ENCODE measurements at regions not wholly inside any gene's neighbourhood (a gene's known extent, or its start where the extent isn't known, plus 50 kb on each side); places are given as distances from the start of the nearest gene placed in this dataset.
"Not testable (repeated sequence)": the region's sequence is repeated elsewhere in the genome, so short reads cannot be mapped to it uniquely, and the experiment has no call there.

DNA sequence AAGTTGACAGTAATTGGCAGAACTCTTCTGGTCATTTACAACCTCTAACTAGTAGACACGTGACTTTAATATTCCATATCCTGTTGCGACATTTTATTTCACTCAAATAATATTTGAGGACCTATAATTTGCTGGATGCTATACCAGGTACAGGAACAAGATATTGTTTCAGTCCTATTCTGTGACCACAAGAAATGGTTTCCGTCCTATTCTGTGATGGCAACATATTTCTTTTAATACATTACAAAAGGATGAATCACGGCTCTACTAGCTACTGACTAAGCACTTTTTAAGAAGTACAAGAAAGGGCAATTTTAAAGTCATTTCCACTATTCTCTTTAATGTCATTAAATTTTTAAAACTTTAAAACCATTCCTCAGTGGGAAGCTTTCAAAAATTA, 400.2 kb downstream of the CNTN3 start:
- DNase-seq (ENCODE audit: low read depth), result no peak
- no peak overlapping the region for H3K4me3 ChIP-seq (ENCODE audit: low read depth, low read length)
- no peaks in the 10 kb centered on the region for H3K36me3 ChIP-seq (ENCODE audit: control insufficient read depth, insufficient read depth, low read length)
- H3K27me3 ChIP-seq (ENCODE audit: control insufficient read depth, insufficient read depth, low read length), result no peaks in the 10 kb centered on the region
- TF ChIP-seq, protein P1, sequence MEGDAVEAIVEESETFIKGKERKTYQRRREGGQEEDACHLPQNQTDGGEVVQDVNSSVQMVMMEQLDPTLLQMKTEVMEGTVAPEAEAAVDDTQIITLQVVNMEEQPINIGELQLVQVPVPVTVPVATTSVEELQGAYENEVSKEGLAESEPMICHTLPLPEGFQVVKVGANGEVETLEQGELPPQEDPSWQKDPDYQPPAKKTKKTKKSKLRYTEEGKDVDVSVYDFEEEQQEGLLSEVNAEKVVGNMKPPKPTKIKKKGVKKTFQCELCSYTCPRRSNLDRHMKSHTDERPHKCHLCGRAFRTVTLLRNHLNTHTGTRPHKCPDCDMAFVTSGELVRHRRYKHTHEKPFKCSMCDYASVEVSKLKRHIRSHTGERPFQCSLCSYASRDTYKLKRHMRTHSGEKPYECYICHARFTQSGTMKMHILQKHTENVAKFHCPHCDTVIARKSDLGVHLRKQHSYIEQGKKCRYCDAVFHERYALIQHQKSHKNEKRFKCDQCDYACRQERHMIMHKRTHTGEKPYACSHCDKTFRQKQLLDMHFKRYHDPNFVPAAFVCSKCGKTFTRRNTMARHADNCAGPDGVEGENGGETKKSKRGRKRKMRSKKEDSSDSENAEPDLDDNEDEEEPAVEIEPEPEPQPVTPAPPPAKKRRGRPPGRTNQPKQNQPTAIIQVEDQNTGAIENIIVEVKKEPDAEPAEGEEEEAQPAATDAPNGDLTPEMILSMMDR (IDR thresholded peaks at IDR 0.05; ENCODE audit: insufficient read depth, low read length, poor library complexity, severe bottlenecking), result no peak

DNA sequence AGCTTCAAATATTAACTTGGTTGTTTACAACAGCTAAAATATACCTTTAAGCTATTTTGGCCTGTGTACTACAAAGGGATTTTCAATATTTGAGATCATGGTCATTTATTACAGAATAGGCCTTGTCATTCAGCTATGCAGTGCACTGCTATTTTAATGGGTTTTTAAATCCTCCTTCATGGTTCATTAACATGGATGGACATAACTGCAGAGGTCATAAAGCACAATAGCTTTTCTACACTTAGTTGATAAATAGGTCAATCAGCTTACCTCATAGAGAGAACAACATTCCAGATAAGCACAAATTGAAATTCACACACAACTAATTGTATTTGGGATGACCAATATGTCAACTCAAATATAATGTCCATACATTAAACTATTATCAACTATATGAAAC, 403.7 kb downstream of the CNTN3 start:
- DNase-seq (ENCODE audit: low read depth), result no peak
- TF ChIP-seq, protein P1 (IDR thresholded peaks at IDR 0.05; ENCODE audit: insufficient read depth, low read length, poor library complexity, severe bottlenecking), result no peak
- H3K4me3 ChIP-seq (ENCODE audit: low read depth, low read length), result no peak overlapping the region
- H3K36me3 ChIP-seq (ENCODE audit: control insufficient read depth, insufficient read depth, low read length), result no peaks in the 10 kb centered on the region
- no peaks in the 10 kb centered on the region for H3K27me3 ChIP-seq (ENCODE audit: control insufficient read depth, insufficient read depth, low read length)

DNA sequence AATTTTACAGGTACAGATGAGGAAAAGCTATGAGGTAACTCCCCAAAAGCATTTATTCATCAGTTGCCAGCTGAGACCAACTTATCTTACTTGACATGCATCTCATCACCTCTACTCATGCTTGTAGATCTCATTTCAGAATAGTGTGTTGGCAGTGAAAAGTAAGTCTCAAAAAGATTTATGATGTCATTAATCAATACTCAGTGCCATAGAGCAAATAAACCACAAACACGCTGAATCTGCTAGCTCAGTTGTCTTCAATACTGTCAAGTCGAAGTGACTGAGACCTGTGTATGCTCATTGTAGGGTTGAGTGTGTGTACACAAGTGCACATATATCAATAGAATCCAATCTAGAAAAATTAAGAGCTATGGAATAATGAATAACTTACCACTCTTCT, 413.5 kb downstream of the CNTN3 start:
- Histone ChIP-seq H3K4me3 (ENCODE audit: low read depth, low read length) (no peak overlapping the region), H3K27me3 (ENCODE audit: control insufficient read depth, insufficient read depth, low read length) (no peaks in the 10 kb centered on the region), H3K36me3 (ENCODE audit: control insufficient read depth, insufficient read depth, low read length) (no peaks in the 10 kb centered on the region)
- TF ChIP-seq, protein P1 (IDR thresholded peaks at IDR 0.05; ENCODE audit: insufficient read depth, low read length, poor library complexity, severe bottlenecking), result no peak
- DNase-seq (ENCODE audit: low read depth), result no peak

DNA sequence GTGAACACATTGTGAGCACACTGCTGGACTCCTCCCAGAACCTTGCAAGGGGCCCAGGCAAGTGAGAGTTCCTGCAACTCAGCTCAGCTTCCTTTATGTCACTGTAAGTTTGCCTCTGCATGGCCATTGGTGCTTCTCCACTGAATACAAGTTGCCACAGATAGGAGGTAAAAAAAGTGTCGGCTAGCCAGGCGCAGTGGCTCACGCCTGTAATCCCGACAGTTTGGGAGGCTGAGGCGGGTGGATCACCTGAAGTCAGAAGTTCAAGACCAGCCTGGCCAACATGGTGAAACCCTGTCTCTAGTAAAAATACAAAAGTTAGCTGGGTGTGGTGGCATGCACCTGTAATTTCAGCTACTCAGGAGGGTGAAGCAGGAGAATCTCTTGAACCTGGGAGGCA, 435.8 kb downstream of the CNTN3 start:
- H3K36me3 ChIP-seq (ENCODE audit: control insufficient read depth, insufficient read depth, low read length); H3K4me3 ChIP-seq (ENCODE audit: low read depth, low read length); H3K27me3 ChIP-seq (ENCODE audit: control insufficient read depth, insufficient read depth, low read length); DNase-seq (ENCODE audit: low read depth): not testable (repeated sequence)

DNA sequence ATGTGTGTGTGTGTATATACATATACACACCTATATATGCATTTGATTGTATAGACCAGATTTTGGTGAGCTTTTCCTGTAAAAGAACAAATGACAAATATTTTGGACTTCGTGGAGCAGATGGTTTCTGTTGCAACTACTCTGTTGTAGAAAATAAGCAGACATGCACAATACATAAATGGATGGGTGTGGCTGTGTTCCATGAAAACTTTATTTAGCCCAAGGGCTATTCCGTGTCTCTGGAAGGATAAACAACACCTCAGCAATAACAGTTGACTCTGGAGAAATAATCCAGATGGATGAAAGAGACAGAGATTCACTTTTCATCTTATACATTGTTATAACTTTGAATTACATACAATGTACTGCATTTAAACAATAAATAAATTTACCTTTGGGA, 441.4 kb downstream of the CNTN3 start:
- Histone ChIP-seq H3K36me3 (ENCODE audit: control insufficient read depth, insufficient read depth, low read length) (no peaks in the 10 kb centered on the region), H3K4me3 (ENCODE audit: low read depth, low read length) (no peak overlapping the region), H3K27me3 (ENCODE audit: control insufficient read depth, insufficient read depth, low read length) (no peaks in the 10 kb centered on the region)
- no peak for DNase-seq (ENCODE audit: low read depth)
- TF ChIP-seq, protein P1 (IDR thresholded peaks at IDR 0.05; ENCODE audit: insufficient read depth, low read length, poor library complexity, severe bottlenecking), result no peak

DNA sequence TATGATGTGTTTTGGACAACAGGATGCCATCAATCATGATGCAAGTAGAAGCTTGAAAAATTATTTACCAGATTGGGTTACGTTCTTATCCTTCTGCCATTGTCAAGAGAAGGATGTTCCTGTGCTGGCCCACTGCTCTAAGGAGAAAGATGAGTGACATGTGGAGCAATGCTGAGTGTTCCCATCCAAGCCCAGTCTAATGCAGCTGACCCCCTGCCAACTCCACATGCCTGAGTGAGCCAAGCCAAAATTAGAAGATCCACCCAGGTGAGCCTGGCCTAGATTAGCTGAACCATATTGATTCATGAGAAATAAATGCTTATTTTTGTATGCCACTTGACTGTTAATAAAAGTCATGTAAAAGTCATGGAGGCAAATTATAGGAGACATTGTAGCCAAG, 446.5 kb downstream of the CNTN3 start:
- no peak for DNase-seq (ENCODE audit: low read depth)
- H3K4me3 ChIP-seq (ENCODE audit: low read depth, low read length), result no peak overlapping the region
- no peaks in the 10 kb centered on the region for H3K27me3 ChIP-seq (ENCODE audit: control insufficient read depth, insufficient read depth, low read length)
- H3K36me3 ChIP-seq (ENCODE audit: control insufficient read depth, insufficient read depth, low read length), result no peaks in the 10 kb centered on the region
- TF ChIP-seq, protein P1 (IDR thresholded peaks at IDR 0.05; ENCODE audit: insufficient read depth, low read length, poor library complexity, severe bottlenecking), result no peak

All from kidney epithelial cell (primary cell).